Ishikawa (cell line): ENCODE measurements at regions not wholly inside any gene's neighbourhood (a gene's known extent, or its start where the extent isn't known, plus 50 kb on each side); places are given as distances from the start of the nearest gene placed in this dataset.

Experiments
- CEBPB ChIP-seq: IDR thresholded peaks from 2 replicates; pipeline ENCODE4 v1.6.1; 2012
- CREB1 ChIP-seq: IDR thresholded peaks from 2 replicates; pipeline ENCODE4 v1.6.1; 2012; ENCODE audit warnings: low read depth
- EGR1 ChIP-seq: IDR thresholded peaks from 2 replicates; pipeline ENCODE4 v1.6.1; 2012
- EP300 ChIP-seq: IDR thresholded peaks from 2 replicates; pipeline ENCODE4 v1.6.1; 2012; ENCODE audit warnings: borderline replicate concordance
- FOXM1 ChIP-seq: IDR thresholded peaks from 2 replicates; pipeline ENCODE4 v1.6.1; 2012; ENCODE audit warnings: low read depth, borderline replicate concordance
- MAX ChIP-seq: IDR thresholded peaks from 2 replicates; pipeline ENCODE4 v1.6.1; 2012
- NFIC ChIP-seq: IDR thresholded peaks from 2 replicates; pipeline ENCODE4 v1.6.1; 2012
- RAD21 ChIP-seq: IDR thresholded peaks from 2 replicates; pipeline ENCODE4 v1.6.1; 2012; ENCODE audit warnings: low read depth
- REST ChIP-seq: IDR thresholded peaks from 2 replicates; pipeline ENCODE4 v1.6.1; 2012; ENCODE audit warnings: low read depth, mild to moderate bottlenecking
- TAF1 ChIP-seq: IDR thresholded peaks from 2 replicates; pipeline ENCODE4 v1.6.1; 2012; ENCODE audit warnings: low read depth, mild to moderate bottlenecking
- TCF12 ChIP-seq: IDR thresholded peaks from 2 replicates; pipeline ENCODE4 v1.6.1; 2012; ENCODE audit warnings: low read depth
- TEAD4 ChIP-seq: IDR thresholded peaks from 2 replicates; pipeline ENCODE4 v1.6.1; 2012
- YY1 ChIP-seq: IDR thresholded peaks from 2 replicates; pipeline ENCODE4 v1.6.1; 2012; ENCODE audit warnings: low read depth
- ZBTB7A ChIP-seq: IDR thresholded peaks from 2 replicates; pipeline ENCODE4 v1.6.1; 2012; ENCODE audit warnings: low read depth
- TF ChIP-seq, protein P1 (sequence below): IDR thresholded peaks from 2 replicates; pipeline ENCODE4 v1.6.1; 2012

DNA sequence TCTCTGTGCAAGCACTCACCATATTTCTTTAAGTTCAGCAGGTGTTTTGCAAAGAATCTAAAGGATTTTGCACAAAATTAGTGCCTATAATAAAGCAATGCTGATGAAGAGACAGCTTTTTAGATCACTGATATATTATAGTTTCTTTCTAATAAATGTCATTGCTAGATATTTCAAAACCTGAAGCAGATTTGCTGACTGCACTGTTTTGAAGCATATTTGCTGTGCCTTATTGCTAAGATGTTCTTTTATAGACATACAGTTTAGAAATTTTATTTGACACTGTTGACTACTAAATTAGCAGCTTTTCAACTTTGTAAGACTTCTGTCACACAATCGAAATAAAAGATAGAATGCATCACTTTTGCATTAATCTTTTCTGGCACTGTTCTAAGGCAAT is 620.9 kb upstream of the CELF4 start:
- TF ChIP-seq CREB1 (no peak), CEBPB (no peak), MAX (no peak), ZBTB7A (no peak), TEAD4 (no peak), EGR1 (no peak), TCF12 (no peak), FOXM1 (no peak), TAF1 (no peak), NFIC (no peak)
- TF ChIP-seq, protein P1, sequence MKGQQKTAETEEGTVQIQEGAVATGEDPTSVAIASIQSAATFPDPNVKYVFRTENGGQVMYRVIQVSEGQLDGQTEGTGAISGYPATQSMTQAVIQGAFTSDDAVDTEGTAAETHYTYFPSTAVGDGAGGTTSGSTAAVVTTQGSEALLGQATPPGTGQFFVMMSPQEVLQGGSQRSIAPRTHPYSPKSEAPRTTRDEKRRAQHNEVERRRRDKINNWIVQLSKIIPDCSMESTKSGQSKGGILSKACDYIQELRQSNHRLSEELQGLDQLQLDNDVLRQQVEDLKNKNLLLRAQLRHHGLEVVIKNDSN, result no peak

DNA sequence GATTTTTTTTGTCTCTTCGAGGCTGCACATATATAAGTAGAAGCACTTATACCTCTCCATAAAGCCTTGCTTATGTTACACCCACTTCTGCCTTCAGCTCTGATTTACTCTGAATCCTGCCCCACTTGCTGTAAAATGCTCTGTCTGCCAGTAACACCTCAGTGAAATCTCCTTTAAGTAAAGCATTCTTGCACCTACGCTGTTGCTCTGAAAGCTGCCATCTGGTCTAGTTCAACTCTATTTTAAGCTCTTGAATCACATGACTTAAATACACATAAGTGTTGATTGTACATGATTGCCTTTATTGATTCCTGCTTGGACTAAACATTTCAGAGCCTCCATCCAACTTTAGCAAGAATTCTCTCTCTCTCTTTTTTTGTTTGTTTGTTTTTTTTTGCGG is 609.0 kb upstream of the CELF4 start:
- TF ChIP-seq TAF1 (no peak), EGR1 (no peak), EP300 (no peak), FOXM1 (no peak), TCF12 (no peak), ZBTB7A (no peak), REST (no peak), CREB1 (no peak), TEAD4 (no peak), CEBPB (no peak), YY1 (no peak), RAD21 (no peak)

- TF ChIP-seq NFIC, result no peak
- TF ChIP-seq TCF12, result no peak
- no peak for TF ChIP-seq CEBPB
- TF ChIP-seq FOXM1, result no peak
- no peak for TF ChIP-seq RAD21
- no peak for TF ChIP-seq MAX
- TF ChIP-seq TEAD4, result no peak
- no peak for TF ChIP-seq ZBTB7A
- no peak for TF ChIP-seq CREB1
- no peak for TF ChIP-seq TAF1
- TF ChIP-seq EGR1, result no peak
- TF ChIP-seq REST, result no peak
- no peak for TF ChIP-seq YY1
- TF ChIP-seq EP300, result no peak
- TF ChIP-seq, protein P1, result no peak
These were observed 608.6 kb upstream of the CELF4 start for GRCh38 chr18:38174173-38174572.

DNA sequence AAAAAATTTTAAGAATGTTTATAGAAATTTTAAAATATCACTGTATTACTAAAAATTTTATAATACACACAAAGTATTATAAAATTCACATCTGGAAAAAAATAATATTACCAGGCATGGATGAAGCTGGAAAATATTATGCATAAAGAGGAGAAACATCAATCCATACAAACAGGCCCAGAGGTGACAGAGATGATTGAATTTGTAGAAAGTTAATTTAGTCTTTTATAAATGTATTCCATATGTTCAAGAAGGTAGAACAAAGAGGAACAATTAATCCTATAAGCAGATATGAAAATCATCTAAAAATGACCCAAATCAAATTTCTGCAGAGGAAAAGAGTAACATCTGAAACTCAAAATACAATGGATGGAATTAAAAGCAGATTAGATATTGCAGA is 605.2 kb upstream of the CELF4 start:
- TF ChIP-seq CEBPB (no peak), NFIC (no peak), MAX (no peak), EGR1 (no peak), CREB1 (no peak), ZBTB7A (no peak), TAF1 (no peak), RAD21 (no peak), TEAD4 (no peak), REST (no peak), EP300 (no peak), FOXM1 (no peak), YY1 (no peak), TCF12 (no peak)
- TF ChIP-seq, protein P1, result no peak
